Peyer's patch (tissue), 4 donors: ENCODE measurements at regions not wholly inside any gene's neighbourhood (a gene's known extent, or its start where the extent isn't known, plus 50 kb on each side); places are given as distances from the start of the nearest gene placed in this dataset.
"Not testable (repeated sequence)": the region's sequence is repeated elsewhere in the genome, so short reads cannot be mapped to it uniquely, and the experiment has no call there.

Source experiments
- DNase-seq, 3 donors: peaks; one replicate each; pipeline ENCODE4 v3.0.0-alpha.2; 2017 to 2019
- H3K27ac ChIP-seq, 4 donors: fragments of 200-600 bp; sonication (generic); one replicate each; pipeline ENCODE4 v1.5.1; 2016 to 2019
- H3K27me3 ChIP-seq, 2 donors: fragments of 200-600 bp; sonication (generic); one replicate each; pipeline ENCODE4 v1.5.1; 2019
- H3K36me3 ChIP-seq, 3 donors: fragments of 200-600 bp; sonication (generic); one replicate each; pipeline ENCODE4 v1.5.1; 2016 to 2019
- H3K4me1 ChIP-seq, 4 donors: fragments of 200-600 bp; sonication (generic); one replicate each; pipeline ENCODE4 v1.5.1; 2016 to 2019
- H3K4me3 ChIP-seq, 4 donors: fragments of 200-600 bp; sonication (generic); 1 replicate in 3 of 4; 2 replicates in 1 of 4; pipeline ENCODE4 v1.5.1; 2016 to 2019; ENCODE audit warnings: mild to moderate bottlenecking in 1 of 4
- H3K9me3 ChIP-seq, 4 donors: fragments of 200-600 bp; sonication (generic); one replicate each; pipeline ENCODE4 v1.5.1; 2016 to 2019; ENCODE audit warnings: mild to moderate bottlenecking in 1 of 4
- CTCF ChIP-seq, 6 experiments: fragments of 450-650 bp in 4 of 6; fragments of 200-600 bp in 2 of 6; sonication (generic) in 1 of 6; IDR thresholded peaks; one replicate each; pipeline ENCODE4 v1.5.1; 2017 to 2019; ENCODE audit warnings: antibody characterized with exemption in 6 of 6, mild to moderate bottlenecking in 3 of 6, moderate library complexity in 1 of 6
- POLR2A ChIP-seq, 2 donors: fragments of 450-650 bp; IDR thresholded peaks; one replicate each; pipeline ENCODE4 v1.5.1; 2017; ENCODE audit warnings: antibody characterized with exemption in 2 of 2, mild to moderate bottlenecking in 2 of 2, moderate library complexity in 2 of 2

DNA sequence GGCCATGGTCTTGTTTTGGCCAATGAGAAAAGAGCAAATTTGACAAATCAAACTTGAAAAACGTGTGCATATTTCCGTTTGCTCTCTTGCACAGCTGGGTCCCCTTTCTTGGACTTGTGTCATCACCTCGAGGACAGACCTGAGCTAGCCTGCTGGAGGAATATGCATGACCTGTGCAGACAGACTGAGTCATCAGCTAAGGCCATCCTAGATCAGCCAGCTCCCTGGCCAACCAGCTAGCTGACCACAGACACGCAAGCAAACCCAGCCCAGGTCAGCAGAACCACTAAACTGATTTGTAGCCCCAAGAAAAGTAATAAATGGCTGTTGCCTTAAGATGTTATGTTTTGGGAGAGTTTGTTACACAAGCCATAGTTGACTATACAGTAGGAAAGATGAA is 61.3 kb upstream of the PAX3 start:
- Histone ChIP-seq H3K27me3 (no peaks in the 10 kb centered on the region), H3K4me3 (no peak overlapping the region), H3K27ac (no peak overlapping the region), H3K4me1 (no peaks in the 10 kb centered on the region), H3K9me3 (no peaks in the 10 kb centered on the region), H3K36me3 (no peaks in the 10 kb centered on the region)
- TF ChIP-seq CTCF (IDR thresholded peaks at IDR 0.05): no peak
- no peak for TF ChIP-seq POLR2A (IDR thresholded peaks at IDR 0.05)
- DNase-seq: no peak

DNA sequence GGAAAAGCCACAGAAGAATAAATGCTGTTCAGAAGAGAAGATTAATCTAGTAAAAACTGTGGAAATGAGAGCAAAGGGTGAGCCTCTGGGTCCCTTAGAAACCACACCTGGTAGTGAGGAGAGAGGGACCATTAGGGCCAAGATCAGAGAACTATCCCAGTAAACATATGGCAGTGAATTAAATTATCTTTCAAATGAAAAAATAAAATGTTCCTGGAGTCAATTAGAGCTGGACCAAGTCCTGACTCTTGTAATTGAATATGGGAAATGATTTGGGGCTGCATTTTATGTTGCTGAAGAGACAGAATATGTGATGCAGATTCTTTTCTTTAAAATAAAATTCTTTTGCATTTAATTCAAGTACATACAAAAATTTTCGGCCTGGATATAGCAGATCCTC is 62.2 kb upstream of the PAX3 start:
- H3K27me3 ChIP-seq: no peaks in the 10 kb centered on the region
- no peak overlapping the region for H3K4me3 ChIP-seq
- H3K36me3 ChIP-seq: no peaks in the 10 kb centered on the region
- H3K27ac ChIP-seq: no peak overlapping the region
- TF ChIP-seq POLR2A (IDR thresholded peaks at IDR 0.05) (no peak), CTCF (IDR thresholded peaks at IDR 0.05) (no peak)
- no peaks in the 10 kb centered on the region for H3K9me3 ChIP-seq
- H3K4me1 ChIP-seq: no peaks in the 10 kb centered on the region
- no peak for DNase-seq

GRCh38 chr2:222361787-222362186 is 62.6 kb upstream of the SGPP2 start:
- Histone ChIP-seq H3K27ac (no peak overlapping the region), H3K36me3 (no peaks in the 10 kb centered on the region), H3K9me3 (no peaks in the 10 kb centered on the region)

DNA sequence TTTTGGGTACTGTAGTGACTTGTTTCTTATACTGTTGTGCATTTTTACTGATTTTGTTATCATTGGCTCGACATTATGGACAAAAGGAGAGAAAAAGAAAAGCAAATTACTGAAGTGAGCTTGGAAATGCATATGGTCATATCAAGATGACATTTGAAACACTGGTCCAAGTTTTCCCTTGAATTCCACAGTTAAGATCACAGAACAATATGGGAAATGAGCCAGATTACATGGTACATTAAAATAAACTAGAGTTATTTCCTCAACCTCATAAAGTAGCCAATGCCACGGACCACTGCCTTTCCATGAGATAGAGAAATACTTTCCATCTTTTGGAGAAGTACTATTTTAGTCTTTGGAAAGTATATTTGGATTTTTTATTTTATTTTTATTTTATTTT is 62.0 kb upstream of the SGPP2 start:
- no peak overlapping the region for H3K4me3 ChIP-seq
- DNase-seq: no peak
- no peaks in the 10 kb centered on the region for H3K9me3 ChIP-seq
- H3K36me3 ChIP-seq: no peaks in the 10 kb centered on the region
- no peak overlapping the region for H3K27ac ChIP-seq
- TF ChIP-seq CTCF (IDR thresholded peaks at IDR 0.05) (no peak), POLR2A (IDR thresholded peaks at IDR 0.05) (no peak)
- H3K4me1 ChIP-seq: no peaks in the 10 kb centered on the region
- H3K27me3 ChIP-seq: no peaks in the 10 kb centered on the region

More at GRCh38 chr2:222361787-222362186, 62.6 kb upstream of the SGPP2 start:
- H3K4me3 ChIP-seq: no peak overlapping the region
- TF ChIP-seq POLR2A (IDR thresholded peaks at IDR 0.05) (no peak), CTCF (IDR thresholded peaks at IDR 0.05) (no peak)
- no peaks in the 10 kb centered on the region for H3K4me1 ChIP-seq
- DNase-seq: no peak
- no peaks in the 10 kb centered on the region for H3K27me3 ChIP-seq

DNA sequence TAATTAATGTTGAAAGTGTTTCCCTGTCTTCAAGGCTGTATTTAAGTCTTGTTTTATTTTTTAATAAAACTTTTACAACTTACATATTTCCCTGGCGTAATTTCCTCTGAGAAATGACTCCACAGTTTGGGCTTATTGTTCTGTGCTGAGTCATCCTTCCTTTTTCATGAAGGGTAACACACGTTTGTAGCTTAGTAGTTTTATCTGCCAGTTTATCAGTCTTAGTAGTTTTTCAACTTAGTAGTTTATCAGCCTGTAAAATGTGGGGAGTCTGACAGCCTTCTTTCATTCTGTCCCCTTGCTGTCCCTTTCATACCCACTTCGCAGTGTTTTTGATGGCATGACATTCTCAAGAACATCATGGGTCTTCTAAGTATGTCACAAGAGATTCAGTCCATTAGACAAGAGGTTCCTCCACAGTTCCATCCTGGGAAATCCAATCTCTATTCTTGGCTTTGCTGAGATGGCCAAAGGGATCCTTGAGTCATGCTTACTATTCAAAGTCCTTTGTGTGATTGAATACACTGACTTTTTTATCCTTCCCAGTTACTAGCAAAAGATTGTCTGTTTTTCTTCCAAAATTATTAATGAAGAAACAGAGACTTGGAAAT is 60.0 kb upstream of the SGPP2 start:
- Histone ChIP-seq H3K9me3 (no peaks in the 10 kb centered on the region), H3K4me1 (no peaks in the 10 kb centered on the region), H3K4me3 (no peak overlapping the region), H3K27ac (no peak overlapping the region), H3K27me3 (no peaks in the 10 kb centered on the region), H3K36me3 (no peaks in the 10 kb centered on the region)
- no peak for TF ChIP-seq CTCF (IDR thresholded peaks at IDR 0.05)
- no peak for TF ChIP-seq POLR2A (IDR thresholded peaks at IDR 0.05)
- no peak for DNase-seq

DNA sequence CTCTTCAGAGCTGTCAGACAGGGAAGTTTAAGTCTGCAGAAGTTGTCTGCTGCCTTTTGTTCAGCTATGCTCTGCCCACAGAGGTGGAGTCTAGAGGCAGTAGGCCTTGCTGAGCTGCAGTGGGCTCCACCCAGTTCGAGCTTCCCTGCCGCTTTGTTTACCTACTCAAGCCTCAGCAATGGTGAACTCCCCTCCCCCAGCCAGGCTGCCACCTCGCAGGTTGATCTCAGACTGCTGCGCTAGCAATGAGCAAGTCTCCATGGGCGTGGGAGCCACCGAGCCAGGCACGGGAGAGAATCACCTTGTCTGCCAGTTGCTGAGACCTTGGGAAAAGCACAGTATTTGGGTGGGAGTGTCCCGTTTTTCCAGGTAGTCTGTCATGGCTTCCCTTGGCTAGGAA is 56.1 kb upstream of the SGPP2 start:
- H3K4me1 ChIP-seq, H3K27me3 ChIP-seq, H3K36me3 ChIP-seq, H3K27ac ChIP-seq, H3K9me3 ChIP-seq: not testable (repeated sequence)
- peak overlapping the region in 2 of 4 donors; percentile 19 to 26 for H3K4me3 ChIP-seq
- DNase-seq: peak in 2 of 3 donors; percentile 65 to 70
